ENCODE measurements at regions not wholly inside any gene's neighbourhood (a gene's known extent, or its start where the extent isn't known, plus 50 kb on each side); places are given as distances from the start of the nearest gene placed in this dataset.

- peak; percentile 42 for DNase-seq (ENCODE audit: low read depth)
- H3K4me3 ChIP-seq (ENCODE audit: low read depth, low read length) = no peak overlapping the region
- TF ChIP-seq, protein P1, sequence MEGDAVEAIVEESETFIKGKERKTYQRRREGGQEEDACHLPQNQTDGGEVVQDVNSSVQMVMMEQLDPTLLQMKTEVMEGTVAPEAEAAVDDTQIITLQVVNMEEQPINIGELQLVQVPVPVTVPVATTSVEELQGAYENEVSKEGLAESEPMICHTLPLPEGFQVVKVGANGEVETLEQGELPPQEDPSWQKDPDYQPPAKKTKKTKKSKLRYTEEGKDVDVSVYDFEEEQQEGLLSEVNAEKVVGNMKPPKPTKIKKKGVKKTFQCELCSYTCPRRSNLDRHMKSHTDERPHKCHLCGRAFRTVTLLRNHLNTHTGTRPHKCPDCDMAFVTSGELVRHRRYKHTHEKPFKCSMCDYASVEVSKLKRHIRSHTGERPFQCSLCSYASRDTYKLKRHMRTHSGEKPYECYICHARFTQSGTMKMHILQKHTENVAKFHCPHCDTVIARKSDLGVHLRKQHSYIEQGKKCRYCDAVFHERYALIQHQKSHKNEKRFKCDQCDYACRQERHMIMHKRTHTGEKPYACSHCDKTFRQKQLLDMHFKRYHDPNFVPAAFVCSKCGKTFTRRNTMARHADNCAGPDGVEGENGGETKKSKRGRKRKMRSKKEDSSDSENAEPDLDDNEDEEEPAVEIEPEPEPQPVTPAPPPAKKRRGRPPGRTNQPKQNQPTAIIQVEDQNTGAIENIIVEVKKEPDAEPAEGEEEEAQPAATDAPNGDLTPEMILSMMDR (conservative IDR thresholded peaks at IDR 0.05; ENCODE audit: low read depth, low read length) = no peak
Observed at GRCh38 chr1:82388679-82389078, 587.9 kb downstream of the ADGRL2 start.

- no peak overlapping the region for H3K4me3 ChIP-seq (ENCODE audit: low read depth, low read length)
- DNase-seq (ENCODE audit: low read depth) = no peak
- TF ChIP-seq, protein P1 (conservative IDR thresholded peaks at IDR 0.05; ENCODE audit: low read depth, low read length) = no peak
Observed at GRCh38 chr1:82387012-82387366, 586.3 kb downstream of the ADGRL2 start.

DNA sequence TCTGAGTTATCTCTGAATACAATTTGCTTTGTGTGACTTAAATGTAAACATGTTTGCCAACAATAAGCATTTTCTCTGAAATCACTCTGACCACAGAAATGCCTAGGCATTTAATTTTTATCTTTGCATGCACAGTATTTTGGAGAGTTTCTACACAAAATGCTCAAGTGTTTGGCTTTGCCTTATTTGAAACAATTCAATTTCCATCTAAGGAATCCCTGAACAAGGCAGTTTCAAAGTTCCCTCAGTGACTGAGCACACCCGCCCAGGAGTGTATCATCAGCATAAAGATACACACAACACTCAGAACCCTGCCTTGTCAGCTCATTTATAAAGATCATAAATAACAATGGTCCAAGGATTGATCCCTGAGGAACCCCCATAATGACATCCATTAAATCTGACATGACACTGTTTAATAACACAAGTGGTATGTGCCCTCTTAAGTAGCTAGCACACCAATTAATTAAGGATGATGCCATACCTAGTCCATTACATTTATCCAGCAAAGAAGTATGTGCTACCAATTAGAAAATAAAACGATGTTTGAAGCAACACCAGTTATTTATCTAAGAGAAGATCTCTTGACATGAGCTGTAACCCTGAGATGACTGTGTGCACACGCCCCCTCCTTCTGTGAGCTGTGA lies 585.8 kb downstream of the ADGRL2 start:
- no peak overlapping the region for H3K4me3 ChIP-seq (ENCODE audit: low read depth, low read length)
- no peak for DNase-seq (ENCODE audit: low read depth)
- TF ChIP-seq, protein P1 (conservative IDR thresholded peaks at IDR 0.05; ENCODE audit: low read depth, low read length) = no peak

- TF ChIP-seq, protein P1 (conservative IDR thresholded peaks at IDR 0.05; ENCODE audit: low read depth, low read length) = no peak
- H3K4me3 ChIP-seq (ENCODE audit: low read depth, low read length) = no peak overlapping the region
- DNase-seq (ENCODE audit: low read depth) = no peak
Observed at GRCh38 chr1:82384776-82385175, 584.0 kb downstream of the ADGRL2 start.

DNA sequence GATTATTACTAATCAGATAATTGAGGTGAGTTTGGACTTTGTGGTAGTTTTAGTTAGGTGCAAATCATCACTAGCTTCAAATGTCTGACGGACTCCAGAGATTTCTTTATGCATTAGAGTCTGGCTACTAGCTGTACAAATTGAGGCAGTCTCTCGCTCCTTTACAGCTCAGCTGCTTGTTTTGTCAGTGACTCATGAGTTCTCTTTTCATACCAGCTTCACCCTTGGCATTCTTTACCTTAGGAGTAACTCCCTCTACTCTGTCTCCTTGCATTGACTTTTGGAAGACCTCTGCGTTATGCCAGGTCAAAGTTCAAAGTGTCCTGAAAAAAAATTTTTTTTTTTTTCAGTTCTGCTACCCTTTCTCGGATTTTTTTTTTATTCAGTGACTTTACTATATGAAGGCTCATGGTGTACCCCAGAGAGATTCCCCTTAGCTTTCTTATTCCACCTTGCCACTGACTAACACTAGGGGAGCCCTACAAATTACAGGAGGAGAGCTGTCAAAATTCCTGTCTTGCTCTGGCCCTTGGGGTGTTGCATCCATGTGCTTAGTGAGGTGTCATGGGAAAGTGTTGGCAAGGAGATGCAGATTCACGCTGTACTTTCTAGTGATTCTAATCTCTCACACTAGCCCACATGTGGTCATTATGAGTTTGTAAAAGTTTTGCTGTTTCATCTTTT lies 576.6 kb downstream of the ADGRL2 start:
- no peak for DNase-seq (ENCODE audit: low read depth)
- TF ChIP-seq, protein P1 (conservative IDR thresholded peaks at IDR 0.05; ENCODE audit: low read depth, low read length) = peak; percentile 27
- no peak overlapping the region for H3K4me3 ChIP-seq (ENCODE audit: low read depth, low read length)

DNA sequence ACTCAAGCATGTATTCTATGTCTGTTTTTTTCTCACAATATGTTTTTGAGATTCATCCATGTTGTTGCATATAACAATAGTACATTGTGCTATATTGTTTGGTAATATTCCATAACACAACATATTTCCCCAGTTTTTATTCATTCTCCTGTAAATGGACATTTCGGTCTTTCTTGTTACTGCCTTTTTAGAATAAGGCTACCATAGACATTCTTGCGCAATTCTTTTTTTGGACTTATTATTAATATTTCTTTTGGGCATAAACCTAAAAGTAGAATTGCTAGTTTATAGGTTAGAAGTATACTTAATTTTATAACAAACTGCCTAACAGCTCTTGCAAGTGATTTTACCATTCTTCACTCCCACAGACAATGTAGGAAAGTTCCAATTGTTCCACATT lies 573.0 kb downstream of the ADGRL2 start:
- no peak overlapping the region for H3K4me3 ChIP-seq (ENCODE audit: low read depth, low read length)
- DNase-seq (ENCODE audit: low read depth) = no peak
- TF ChIP-seq, protein P1 (conservative IDR thresholded peaks at IDR 0.05; ENCODE audit: low read depth, low read length) = no peak

All from epithelial cell of proximal tubule (primary cell).